ENCODE measurements at regions not wholly inside any gene's neighbourhood (a gene's known extent, or its start where the extent isn't known, plus 50 kb on each side); places are given as distances from the start of the nearest gene placed in this dataset.
"Not testable (repeated sequence)": the region's sequence is repeated elsewhere in the genome, so short reads cannot be mapped to it uniquely, and the experiment has no call there.

GRCh38 chr18:46179306-46179705, 75.1 kb downstream of the HAUS1 start:
- H3K27me3 ChIP-seq = no peaks in the 10 kb centered on the region
- H3K4me1 ChIP-seq = peaks cover 0 to 34% (median 2%) of the 10 kb centered on the region in 4 donors
- TF ChIP-seq POLR2A (IDR thresholded peaks at IDR 0.05) (no peak), CTCF (IDR thresholded peaks at IDR 0.05) (no peak)
- no peak for DNase-seq
- H3K27ac ChIP-seq = no peak overlapping the region
- H3K36me3 ChIP-seq = no peaks in the 10 kb centered on the region
- H3K4me3 ChIP-seq = no peak overlapping the region
- no peaks in the 10 kb centered on the region for H3K9me3 ChIP-seq

GRCh38 chr18:46182633-46183358, 78.6 kb downstream of the HAUS1 start:
- H3K27me3 ChIP-seq = no peaks in the 10 kb centered on the region
- DNase-seq = no peak
- no peak overlapping the region for H3K4me3 ChIP-seq
- H3K27ac ChIP-seq = no peak overlapping the region
- peaks cover 0 to 22% (median 2%) of the 10 kb centered on the region in 4 donors for H3K4me1 ChIP-seq
- H3K9me3 ChIP-seq = no peaks in the 10 kb centered on the region
- no peaks in the 10 kb centered on the region for H3K36me3 ChIP-seq
- TF ChIP-seq CTCF (IDR thresholded peaks at IDR 0.05) (no peak), POLR2A (IDR thresholded peaks at IDR 0.05) (no peak)

- H3K36me3 ChIP-seq, H3K4me3 ChIP-seq, DNase-seq, H3K27ac ChIP-seq, H3K27me3 ChIP-seq, H3K9me3 ChIP-seq: not testable (repeated sequence)
- peaks cover 0 to 22% (median 2%) of the 10 kb centered on the region in 4 donors for H3K4me1 ChIP-seq
These were observed 80.1 kb downstream of the HAUS1 start for GRCh38 chr18:46184296-46184695.

- DNase-seq = no peak
- H3K4me1 ChIP-seq = peaks cover 0 to 22% (median 2%) of the 10 kb centered on the region in 4 donors
- no peaks in the 10 kb centered on the region for H3K27me3 ChIP-seq
- H3K9me3 ChIP-seq = no peaks in the 10 kb centered on the region
- no peak overlapping the region for H3K27ac ChIP-seq
- TF ChIP-seq CTCF (IDR thresholded peaks at IDR 0.05) (no peak), POLR2A (IDR thresholded peaks at IDR 0.05) (no peak)
- H3K36me3 ChIP-seq = no peaks in the 10 kb centered on the region
- H3K4me3 ChIP-seq = no peak overlapping the region
These were observed 80.5 kb downstream of the HAUS1 start for GRCh38 chr18:46184727-46185126.

- H3K4me1 ChIP-seq = peaks cover 0 to 7% (median 0%) of the 10 kb centered on the region in 4 donors
- no peak overlapping the region for H3K27ac ChIP-seq
- H3K36me3 ChIP-seq = no peaks in the 10 kb centered on the region
- no peaks in the 10 kb centered on the region for H3K9me3 ChIP-seq
- no peak for DNase-seq
- H3K27me3 ChIP-seq = no peaks in the 10 kb centered on the region
- TF ChIP-seq POLR2A (IDR thresholded peaks at IDR 0.05) (no peak), CTCF (IDR thresholded peaks at IDR 0.05) (no peak)
- no peak overlapping the region for H3K4me3 ChIP-seq
These were observed 86.5 kb downstream of the HAUS1 start for GRCh38 chr18:46190667-46191066.

- Histone ChIP-seq H3K4me1 (peaks cover 0 to 7% (median 0%) of the 10 kb centered on the region in 4 donors), H3K9me3 (no peaks in the 10 kb centered on the region), H3K27me3 (no peaks in the 10 kb centered on the region), H3K27ac (no peak overlapping the region), H3K4me3 (no peak overlapping the region), H3K36me3 (no peaks in the 10 kb centered on the region)
- TF ChIP-seq CTCF (IDR thresholded peaks at IDR 0.05) = no peak
- TF ChIP-seq POLR2A (IDR thresholded peaks at IDR 0.05) = no peak
- DNase-seq = no peak
These were observed 92.5 kb downstream of the HAUS1 start for GRCh38 chr18:46196627-46197243.

Measured in Peyer's patch (tissue), 4 donors.